PC-3 (cell line): ENCODE measurements at regions not wholly inside any gene's neighbourhood (a gene's known extent, or its start where the extent isn't known, plus 50 kb on each side); places are given as distances from the start of the nearest gene placed in this dataset.

Experiments used
- ATAC-seq: fragments of 200-7000 bp; cut with Tn5 transposase; 2 replicates; pipeline ENCODE4 v1.9.1; 2020; ENCODE audit warnings: mild to moderate bottlenecking, moderate library complexity
- BruUV-seq: library from RNA; stranded (reverse); fragments of 400-500 nt; replicated peaks from 2 replicates; lab custom pipeline; 2021; lab: Mats Ljungman, UMichigan
- CTCF ChIA-PET: fragments of 300-600 bp; sonication (Branson Sonifier 250); formaldehyde crosslinking; loops from one replicate; lab custom pipeline; 2022; ENCODE audit warnings: antibody characterized with exemption; lab: Charles Lee
- POLR2A ChIA-PET: fragments of 300-600 bp; sonication (Branson Sonifier 250); formaldehyde crosslinking; loops from one replicate; lab custom pipeline; 2022; ENCODE audit warnings: antibody characterized with exemption; ENCODE audit not compliant: unreplicated experiment; lab: Charles Lee
- DNase-seq: peaks from one replicate; pipeline ENCODE4 v3.0.0-alpha.2; 2015
- H2AFZ ChIP-seq: fragments of 300-600 bp; sonication (generic); 2 replicates; pipeline ENCODE4 v1.6.0; 2016; ENCODE audit warnings: antibody characterized with exemption, low read length
- H3F3A ChIP-seq: fragments of 300-600 bp; sonication (generic); one replicate; pipeline ENCODE4 v1.6.0; 2017; ENCODE audit warnings: antibody characterized with exemption, low read length, control low read depth, mild to moderate bottlenecking; ENCODE audit not compliant: unreplicated experiment
- H3K27ac ChIP-seq: fragments of 300-600 bp; sonication (generic); 2 replicates; pipeline ENCODE4 v1.5.1; 2016; ENCODE audit warnings: mild to moderate bottlenecking, low read length
- H3K27me3 ChIP-seq: fragments of 300-600 bp; sonication (generic); 2 replicates; pipeline ENCODE4 v1.6.1; 2016; ENCODE audit warnings: low read length, mixed read lengths
- H3K36me3 ChIP-seq: fragments of 300-600 bp; sonication (generic); 2 replicates; pipeline ENCODE4 v1.6.1; 2016; ENCODE audit warnings: low read depth, mixed run types, low read length, mixed read lengths
- H3K4me1 ChIP-seq: fragments of 300-600 bp; sonication (generic); 2 replicates; pipeline ENCODE4 v1.5.1; 2016; ENCODE audit warnings: low read length; ENCODE audit not compliant: insufficient read depth
- H3K4me2 ChIP-seq: fragments of 300-600 bp; sonication (generic); 2 replicates; pipeline ENCODE4 v1.6.0; 2016; ENCODE audit warnings: low read length
- H3K4me3 ChIP-seq: fragments of 300-600 bp; sonication (generic); 2 replicates; pipeline ENCODE4 v1.5.1; 2016; ENCODE audit warnings: mild to moderate bottlenecking, low read length, mixed read lengths
- H3K79me2 ChIP-seq: fragments of 300-600 bp; sonication (generic); 2 replicates; pipeline ENCODE4 v1.6.1; 2017; ENCODE audit warnings: low read length, mixed read lengths
- H3K9ac ChIP-seq: fragments of 300-600 bp; sonication (generic); 2 replicates; pipeline ENCODE4 v1.6.0; 2016; ENCODE audit warnings: mild to moderate bottlenecking, low read length
- H3K9me2 ChIP-seq: fragments of 300-600 bp; sonication (generic); replicated peaks from 2 replicates; pipeline ENCODE4 v1.6.1; 2016; ENCODE audit warnings: mixed run types, low read length, mixed read lengths
- H3K9me3 ChIP-seq: fragments of 300-600 bp; sonication (generic); 2 replicates; pipeline ENCODE4 v1.6.1; 2016; ENCODE audit warnings: low read length, mixed read lengths
- H4K20me1 ChIP-seq: fragments of 300-600 bp; sonication (generic); 2 replicates; pipeline ENCODE4 v1.6.1; 2016; ENCODE audit warnings: low read length, mixed read lengths
- CTCF ChIP-seq: fragments of 300-600 bp; sonication (generic); conservative IDR thresholded peaks from 2 replicates; pipeline ENCODE4 v1.5.1; 2017; ENCODE audit warnings: antibody characterized with exemption, low read depth, mild to moderate bottlenecking, low read length
- EZH2 ChIP-seq: fragments of 300-600 bp; sonication (generic); IDR thresholded peaks from one replicate; pipeline ENCODE4 v1.6.1; 2017; ENCODE audit warnings: antibody characterized with exemption, mild to moderate bottlenecking, low read length; ENCODE audit not compliant: unreplicated experiment
- EZH2phosphoT487 ChIP-seq: fragments of 300-600 bp; sonication (generic); IDR thresholded peaks from 2 replicates; pipeline ENCODE4 v1.6.1; 2018; ENCODE audit warnings: mild to moderate bottlenecking, antibody characterized with exemption, low read length, borderline replicate concordance
- intact Hi-C: fragments of 100-400 bp; cut with micrococcal nuclease; formaldehyde crosslinking; loops from 2 replicates; pipeline ENCODE4 v1.9.0; 2023

GRCh38 chr18:73038336-73038735 lies 170.5 kb upstream of the NETO1 start:
- H3K4me2 ChIP-seq: no peak overlapping the region
- DNase-seq (no peak), ATAC-seq (no peak; the same call in 1 of the 2 replicates)
- H3K4me1 ChIP-seq: no peaks in the 10 kb centered on the region
- no peaks in the 10 kb centered on the region for H3K9me3 ChIP-seq
- no peaks in the 10 kb centered on the region for H3F3A ChIP-seq
- no peaks in the 10 kb centered on the region for H3K27me3 ChIP-seq
- no peaks in the 10 kb centered on the region for H3K79me2 ChIP-seq
- TF ChIP-seq EZH2phosphoT487: no peak
- no peak for TF ChIP-seq CTCF
- TF ChIP-seq EZH2: no peak
- no peaks in the 10 kb centered on the region for H3K36me3 ChIP-seq
- no peak overlapping the region for H3K4me3 ChIP-seq
- no peaks in the 10 kb centered on the region for H4K20me1 ChIP-seq
- POLR2A ChIA-PET: no interaction called here
- no peak overlapping the region for H3K9ac ChIP-seq
- no peaks in the 10 kb centered on the region for H3K9me2 ChIP-seq
- no TSS peak for BruUV-seq
- intact Hi-C loops: no loop called here
- no peak overlapping the region for H2AFZ ChIP-seq
- no peak overlapping the region for H3K27ac ChIP-seq
- CTCF ChIA-PET: no interaction called here

- H3F3A ChIP-seq: no peaks in the 10 kb centered on the region
- no peak overlapping the region for H2AFZ ChIP-seq
- intact Hi-C loops: no loop called here
- CTCF ChIA-PET: no interaction called here
- no peak overlapping the region for H3K4me3 ChIP-seq
- no peaks in the 10 kb centered on the region for H3K36me3 ChIP-seq
- H3K4me1 ChIP-seq: no peaks in the 10 kb centered on the region
- no peaks in the 10 kb centered on the region for H3K9me3 ChIP-seq
- no peak for TF ChIP-seq EZH2
- no peak for TF ChIP-seq CTCF
- TF ChIP-seq EZH2phosphoT487: no peak
- no peak overlapping the region for H3K9ac ChIP-seq
- DNase-seq (no peak), ATAC-seq (peak; percentile 31; the same call in 1 of the 2 replicates)
- POLR2A ChIA-PET: no interaction called here
- no peaks in the 10 kb centered on the region for H3K79me2 ChIP-seq
- no peak overlapping the region for H3K27ac ChIP-seq
- no TSS peak for BruUV-seq
- H3K9me2 ChIP-seq: no peaks in the 10 kb centered on the region
- H4K20me1 ChIP-seq: no peaks in the 10 kb centered on the region
- H3K4me2 ChIP-seq: no peak overlapping the region
- H3K27me3 ChIP-seq: no peaks in the 10 kb centered on the region
Measured at GRCh38 chr18:73023975-73024374, 156.2 kb upstream of the NETO1 start.

GRCh38 chr18:73009691-73010090 lies 141.9 kb upstream of the NETO1 start:
- ChIA-PET POLR2A (no interaction called here), CTCF (no interaction called here)
- TF ChIP-seq EZH2phosphoT487: no peak
- TF ChIP-seq EZH2: no peak
- TF ChIP-seq CTCF: no peak
- ATAC-seq (no peak), DNase-seq (no peak)
- no peaks in the 10 kb centered on the region for H3K9me3 ChIP-seq
- no peak overlapping the region for H2AFZ ChIP-seq
- H3K9ac ChIP-seq: no peak overlapping the region
- no peaks in the 10 kb centered on the region for H3K27me3 ChIP-seq
- no TSS peak for BruUV-seq
- peaks cover 7% of the 10 kb centered on the region for H3F3A ChIP-seq
- no peak overlapping the region for H3K4me2 ChIP-seq
- no peaks in the 10 kb centered on the region for H4K20me1 ChIP-seq
- no peaks in the 10 kb centered on the region for H3K79me2 ChIP-seq
- no peaks in the 10 kb centered on the region for H3K9me2 ChIP-seq
- H3K36me3 ChIP-seq: no peaks in the 10 kb centered on the region
- H3K27ac ChIP-seq: no peak overlapping the region
- intact Hi-C loops: no loop called here
- H3K4me1 ChIP-seq: peaks cover 13% of the 10 kb centered on the region; the same call in 1 of the 2 replicates
- no peak overlapping the region for H3K4me3 ChIP-seq
